ENCODE measurements at regions not wholly inside any gene's neighbourhood (a gene's known extent, or its start where the extent isn't known, plus 50 kb on each side); places are given as distances from the start of the nearest gene placed in this dataset.
"Not testable (repeated sequence)": the region's sequence is repeated elsewhere in the genome, so short reads cannot be mapped to it uniquely, and the experiment has no call there.

DNA sequence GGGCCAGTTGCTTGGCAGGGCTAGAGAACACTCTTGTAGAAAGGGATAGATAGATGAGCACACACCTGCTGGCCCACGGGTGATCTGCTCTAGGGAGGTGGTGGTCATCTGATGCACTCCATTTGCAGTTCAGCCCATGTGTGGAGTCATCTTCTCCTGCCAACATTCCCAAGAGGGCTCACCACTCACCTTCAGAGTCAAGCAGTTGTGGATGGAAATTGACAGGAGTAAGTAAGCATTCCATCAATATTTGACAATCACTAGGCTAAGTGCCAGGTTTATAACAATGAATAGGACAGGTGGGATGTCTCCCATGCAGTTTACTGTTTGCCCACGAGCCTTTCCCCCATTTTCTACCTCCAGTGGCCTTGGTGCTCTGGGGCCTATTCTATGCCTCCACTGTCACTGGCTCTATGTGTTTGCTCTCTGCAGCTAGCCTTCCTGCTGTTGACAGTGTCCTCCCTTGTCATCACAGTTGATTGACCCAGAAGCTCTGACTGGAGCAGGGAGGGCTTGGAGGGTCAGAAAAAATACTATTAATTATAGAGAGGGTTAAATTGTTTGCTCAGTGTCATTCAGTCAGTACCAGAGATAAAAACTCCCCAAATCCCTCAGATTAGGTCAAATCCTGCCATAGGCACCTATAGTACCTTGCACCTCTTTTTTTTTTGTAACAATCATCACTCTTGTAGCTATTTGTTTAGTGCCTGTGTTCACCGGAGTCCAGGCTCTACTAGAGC lies 134.6 kb upstream of the PZP start:
- DNase-seq (ENCODE audit: low read depth in 3 of 3, low spot score in 2 of 3), result no peak

DNA sequence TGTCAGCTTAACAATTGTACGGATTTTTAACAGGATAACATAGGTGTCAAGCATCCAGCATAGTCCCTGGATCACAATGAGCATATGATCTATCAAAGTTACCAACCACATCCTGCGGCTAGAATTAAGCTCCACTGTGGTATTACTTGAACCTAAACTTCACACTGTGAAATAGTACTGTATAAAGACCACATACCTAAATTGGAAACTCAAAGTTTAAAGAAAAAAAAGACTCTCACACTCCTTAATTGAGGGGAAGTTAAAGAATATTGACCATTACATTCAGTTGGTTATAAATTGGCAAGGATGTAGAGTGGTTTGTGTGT lies 133.0 kb upstream of the PZP start:
- DNase-seq (ENCODE audit: low read depth in 3 of 3, low spot score in 2 of 3), result no peak

DNA sequence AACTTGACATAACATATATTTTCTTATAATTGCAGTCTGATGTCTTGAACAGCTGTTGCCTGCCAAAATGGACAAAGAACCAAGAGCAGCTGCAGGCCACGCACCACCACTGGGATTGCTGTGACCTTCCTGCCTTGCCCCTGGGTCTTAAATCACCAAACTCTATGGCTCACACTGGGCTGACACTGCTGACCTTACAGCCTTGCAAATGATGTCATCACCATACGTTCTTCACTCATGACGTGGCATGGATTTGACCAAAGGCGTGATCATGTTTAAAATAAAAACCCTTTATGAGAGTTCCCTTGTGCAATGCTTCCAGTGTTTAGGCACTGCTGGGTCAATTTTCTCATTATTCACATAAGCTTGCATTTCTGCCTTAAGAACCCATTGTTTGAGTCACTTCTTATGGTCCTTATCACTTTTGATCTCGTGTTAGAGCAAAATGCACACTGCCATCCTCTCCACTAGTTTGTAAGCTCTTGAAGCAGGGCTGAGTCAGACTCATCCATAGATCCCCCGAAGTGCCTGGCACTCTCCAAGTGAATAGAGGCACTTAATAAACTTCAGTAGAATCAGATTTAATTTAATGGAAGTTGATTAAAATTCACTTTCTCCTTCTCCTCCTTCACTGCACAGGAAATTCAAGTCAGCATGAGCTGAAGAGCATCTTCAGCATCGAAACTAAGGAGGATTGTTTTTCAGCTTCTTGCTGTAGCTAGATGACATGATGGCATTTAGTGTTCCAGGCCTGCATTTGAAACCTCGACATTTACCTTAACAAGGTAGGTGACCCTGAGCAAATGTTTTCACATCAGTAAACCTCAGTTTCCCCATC lies 132.4 kb upstream of the PZP start:
- peak in 2 of 3 donors; percentile 49 to 60 for DNase-seq (ENCODE audit: low read depth in 3 of 3, low spot score in 2 of 3)

DNA sequence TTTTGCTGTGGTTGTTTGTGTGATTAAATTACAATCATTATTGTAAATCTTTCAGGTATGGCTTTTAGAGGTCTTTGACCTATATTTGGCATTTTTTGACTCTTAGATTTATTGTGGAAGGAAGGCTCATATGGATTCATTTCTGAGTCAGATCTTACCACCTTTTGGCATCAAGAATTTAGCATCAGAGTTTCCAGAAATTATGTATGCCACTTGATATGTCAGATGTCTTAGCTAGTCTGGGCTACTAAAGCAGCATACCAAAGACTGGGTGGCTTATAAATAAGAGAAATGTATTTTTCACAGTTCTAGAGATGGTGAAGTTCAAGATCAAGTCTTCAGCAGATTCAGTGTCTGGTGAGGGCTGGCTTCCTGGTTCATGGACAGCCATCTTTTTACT lies 129.5 kb upstream of the PZP start:
- no peak for DNase-seq (ENCODE audit: low read depth in 3 of 3, low spot score in 2 of 3)

DNA sequence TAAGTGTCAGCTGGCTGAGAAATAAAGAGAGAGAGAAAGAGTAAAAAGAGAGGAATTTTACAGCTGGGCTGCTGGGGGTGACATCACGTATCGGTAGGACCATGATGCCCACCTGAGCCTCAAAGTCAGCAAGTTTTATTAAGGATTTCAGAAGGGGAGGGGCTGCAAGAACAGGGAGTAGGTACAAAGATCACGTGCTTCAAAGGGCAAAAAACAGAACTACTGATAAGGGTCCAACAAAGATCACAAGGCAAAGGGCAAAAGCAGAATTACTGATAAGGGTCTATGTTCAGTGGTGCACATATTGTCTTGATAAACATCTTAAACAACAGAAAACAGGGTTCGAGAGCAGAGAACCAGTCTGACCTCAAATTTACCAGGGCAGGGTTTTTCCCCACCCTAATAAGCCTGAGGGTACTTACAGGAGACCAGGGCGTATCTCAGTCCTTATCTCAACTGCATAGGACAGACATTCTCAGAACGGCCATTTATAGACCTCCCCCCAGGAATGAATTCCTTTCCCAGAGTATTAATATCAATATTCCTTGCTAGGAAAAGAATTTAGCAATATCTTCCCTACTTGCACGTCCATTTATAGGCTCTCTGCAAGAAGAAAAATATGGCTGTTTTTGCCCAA lies 128.3 kb upstream of the PZP start:
- not testable (repeated sequence) for DNase-seq (ENCODE audit: low read depth in 3 of 3, low spot score in 2 of 3)

DNA sequence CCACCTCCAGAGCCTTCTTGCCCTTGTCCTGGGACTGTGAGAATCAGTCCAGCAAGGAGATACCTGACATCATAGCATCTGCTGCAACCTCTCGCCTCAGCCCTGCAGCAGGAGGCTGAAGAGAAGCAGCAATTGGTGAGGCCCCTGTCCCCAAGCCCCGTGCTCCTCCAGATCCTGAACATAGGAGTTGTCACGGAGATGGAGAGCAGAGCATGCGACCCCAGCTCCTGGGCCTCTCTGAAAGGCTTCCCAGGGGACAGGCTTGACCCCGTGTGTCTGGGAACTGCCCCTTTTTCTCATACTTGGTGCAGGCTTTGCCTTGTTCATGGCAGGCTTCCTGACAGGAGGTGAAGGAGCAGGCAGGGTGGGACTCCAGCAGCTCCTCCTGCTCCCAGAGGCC lies 127.7 kb upstream of the PZP start:
- no peak for DNase-seq (ENCODE audit: low read depth in 3 of 3, low spot score in 2 of 3)

DNA sequence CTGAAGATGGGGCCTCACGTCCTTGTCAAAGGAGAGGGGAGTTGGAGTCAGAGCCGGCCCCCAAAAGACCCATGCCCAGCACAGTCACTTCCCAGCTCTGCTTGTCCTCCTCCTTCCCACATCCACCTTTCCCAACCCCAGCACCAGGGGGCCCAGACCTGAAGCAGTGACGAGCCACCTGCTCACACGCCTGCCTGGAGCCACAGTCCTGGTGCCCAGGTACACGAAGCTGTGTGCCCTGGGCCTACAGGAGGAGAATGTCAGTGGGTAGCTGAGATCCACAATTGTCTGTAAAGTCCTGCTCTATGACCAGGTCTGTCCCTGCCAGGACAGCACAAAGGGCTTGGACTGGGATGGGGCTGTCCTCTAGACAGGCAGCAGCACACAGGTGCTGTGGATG lies 126.8 kb upstream of the PZP start:
- no peak for DNase-seq (ENCODE audit: low read depth in 3 of 3, low spot score in 2 of 3)

DNA sequence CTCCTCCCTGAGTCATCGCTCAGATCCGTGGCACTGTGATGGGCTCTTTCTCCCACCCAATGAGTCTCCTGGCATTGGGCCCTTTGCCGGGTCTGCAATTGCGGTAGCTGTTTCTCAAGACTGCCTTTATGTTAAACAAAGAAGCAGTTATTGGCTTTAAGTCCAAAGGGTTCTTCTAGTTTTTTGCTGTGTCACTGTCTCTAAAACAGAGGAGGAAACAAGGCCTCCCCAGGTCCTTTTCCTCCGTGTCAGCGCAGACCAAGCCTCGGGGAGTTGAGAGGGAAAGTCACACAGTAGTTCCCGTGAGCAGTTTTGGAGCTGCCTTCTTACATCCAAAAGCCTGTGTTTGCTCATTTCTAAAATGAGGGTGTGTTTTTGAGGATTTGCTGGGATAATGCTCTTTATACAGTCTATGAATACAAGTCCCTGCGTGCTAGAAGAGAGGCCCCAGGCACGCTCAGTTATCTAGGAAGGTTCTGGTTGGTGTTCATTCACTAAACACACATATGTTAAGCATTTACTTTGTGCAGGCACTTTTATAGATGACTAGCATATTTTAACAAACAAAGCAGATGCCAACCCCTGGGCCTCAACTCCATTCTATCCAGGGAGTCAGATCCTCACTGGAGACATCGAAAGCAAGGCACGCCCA lies 126.0 kb upstream of the PZP start:
- no peak for DNase-seq (ENCODE audit: low read depth in 3 of 3, low spot score in 2 of 3)

DNA sequence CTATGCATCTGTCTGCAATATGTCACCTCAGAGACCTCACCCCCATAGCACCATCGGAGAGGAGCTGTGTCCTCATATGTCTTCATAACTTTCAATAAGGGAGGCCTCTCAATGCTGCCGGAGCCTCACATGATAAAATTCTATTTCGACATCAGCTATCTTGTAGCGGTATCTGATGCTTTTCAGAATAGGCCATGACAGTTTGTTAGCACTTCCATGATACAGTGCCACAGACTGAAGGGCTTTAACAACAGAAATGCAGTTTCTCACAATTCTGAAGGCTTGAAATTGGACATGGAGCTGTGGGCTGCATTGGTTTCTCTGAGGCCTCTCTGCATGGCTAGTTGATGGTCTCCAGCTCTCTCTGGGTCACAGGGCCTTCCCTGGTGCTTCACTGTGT lies 125.0 kb upstream of the PZP start:
- no peak for DNase-seq (ENCODE audit: low read depth in 3 of 3, low spot score in 2 of 3)

DNA sequence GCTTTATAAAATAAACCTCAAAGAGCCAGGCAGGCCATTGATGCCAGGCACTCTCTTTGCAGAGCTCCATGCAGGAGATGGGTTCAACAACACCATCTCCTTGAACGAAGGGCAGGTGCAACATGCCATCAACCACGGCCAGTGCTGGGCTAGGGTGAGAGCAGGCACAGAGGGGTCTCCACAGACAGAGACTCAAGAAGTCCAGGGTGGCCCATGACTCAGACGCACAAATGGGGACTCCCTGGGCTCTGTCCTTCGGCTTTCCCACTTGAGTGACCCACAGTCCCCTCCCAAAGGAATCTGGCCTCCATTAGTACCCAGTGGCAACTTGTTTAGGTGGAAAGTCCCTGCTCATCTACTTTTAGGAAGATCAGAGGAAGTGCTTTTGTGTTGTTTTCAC lies 124.4 kb upstream of the PZP start:
- no peak for DNase-seq (ENCODE audit: low read depth in 3 of 3, low spot score in 2 of 3)

DNA sequence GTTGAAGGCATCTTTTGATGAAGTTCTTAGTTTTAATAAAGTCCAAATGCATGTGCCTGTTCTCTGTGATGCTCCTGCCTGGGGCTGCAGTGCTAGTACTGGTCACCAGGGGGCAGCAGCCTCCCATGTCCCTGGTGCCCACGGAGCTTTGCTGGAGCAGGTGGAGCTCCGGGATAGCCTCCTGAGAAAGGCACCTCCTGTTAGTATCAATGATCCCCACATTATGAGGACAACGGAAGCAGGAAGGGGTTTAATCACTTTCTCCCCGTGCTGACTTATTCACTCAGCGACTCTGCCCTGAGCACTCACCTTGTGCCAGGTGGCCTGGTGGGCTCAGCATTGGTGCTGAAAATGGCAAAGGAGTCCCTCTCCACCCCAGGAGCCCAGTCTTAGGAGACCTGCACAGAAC lies 123.0 kb upstream of the PZP start:
- DNase-seq (ENCODE audit: low read depth in 3 of 3, low spot score in 2 of 3), result peak in 2 of 3 donors; percentile 29 to 38

DNA sequence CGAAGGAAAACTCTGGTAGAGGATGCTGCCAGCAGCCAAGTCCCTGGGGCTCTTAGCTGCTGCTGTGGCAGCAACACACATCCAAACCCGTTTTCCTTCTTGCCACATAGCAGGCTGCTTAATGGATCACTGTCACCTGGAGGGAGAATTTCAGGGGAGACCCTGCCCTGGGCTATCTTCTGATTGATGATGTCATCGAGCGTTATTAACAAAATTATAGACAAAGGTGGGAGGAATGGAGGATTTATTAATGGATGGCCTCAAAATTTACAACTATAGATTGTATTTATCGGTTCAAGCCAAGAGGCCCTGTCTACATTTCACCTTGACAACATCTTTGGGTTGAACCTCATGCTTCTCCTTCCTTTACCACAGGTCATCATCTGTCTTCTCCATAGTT lies 120.8 kb upstream of the PZP start:
- no peak for DNase-seq (ENCODE audit: low read depth in 3 of 3, low spot score in 2 of 3)

DNA sequence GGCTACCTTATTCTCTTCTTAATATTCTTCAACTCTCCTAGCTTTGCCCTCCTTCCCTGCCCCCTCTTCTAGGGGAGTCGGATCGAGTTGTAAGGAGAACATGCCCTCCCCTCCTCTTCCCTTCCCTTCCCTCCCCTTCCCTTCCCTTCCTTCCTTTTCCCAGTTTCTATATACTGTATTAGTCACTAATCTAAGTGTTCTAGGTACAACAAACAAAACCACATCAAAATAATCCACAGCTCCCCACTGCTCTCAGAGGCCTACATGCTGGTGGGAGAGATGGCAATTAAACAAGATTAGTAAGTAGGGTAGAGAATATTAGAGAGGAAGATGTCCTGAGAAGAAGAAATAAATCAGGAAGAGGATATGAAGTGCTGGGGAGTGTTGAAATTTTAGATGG lies 119.9 kb upstream of the PZP start:
- no peak for DNase-seq (ENCODE audit: low read depth in 3 of 3, low spot score in 2 of 3)

DNA sequence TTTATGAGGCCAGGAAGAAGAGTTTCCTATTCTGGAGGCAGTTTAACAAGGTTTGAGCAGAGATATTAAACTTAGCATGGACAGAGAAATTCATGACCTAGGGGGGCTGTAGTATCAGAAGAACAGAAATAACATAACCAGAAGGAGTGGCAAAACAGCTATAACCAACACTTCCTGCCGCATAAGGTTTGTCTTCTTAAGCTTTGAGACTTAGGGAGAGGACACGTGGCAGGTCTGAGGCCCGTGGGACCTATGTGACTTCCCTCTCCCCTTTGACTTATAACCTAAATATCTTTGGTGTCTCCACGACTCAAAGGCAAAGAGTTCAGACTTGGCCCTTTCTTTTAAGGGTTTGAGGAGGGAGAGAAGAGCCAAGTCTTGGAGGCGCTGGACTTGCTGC lies 119.1 kb upstream of the PZP start:
- DNase-seq (ENCODE audit: low read depth in 3 of 3, low spot score in 2 of 3), result no peak

DNA sequence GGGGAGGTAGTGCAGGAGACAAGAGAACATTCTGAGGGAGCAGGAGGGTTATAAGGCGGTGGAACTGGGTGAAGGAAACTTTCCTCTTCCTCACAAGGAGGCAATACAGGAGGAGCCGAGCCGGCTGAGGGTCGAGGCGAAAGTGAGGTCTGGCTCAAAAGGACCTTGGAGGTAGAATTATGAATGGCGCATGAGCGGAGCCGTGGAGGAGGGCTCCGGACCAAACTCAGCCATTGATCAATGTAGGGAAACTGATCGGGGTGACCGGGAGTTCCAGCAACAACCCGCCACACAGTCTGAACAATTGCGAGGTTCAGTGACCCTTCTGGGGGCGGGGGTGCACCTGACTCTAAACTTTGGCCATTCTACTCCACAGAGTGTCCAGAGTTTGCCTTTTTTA lies 118.7 kb upstream of the PZP start:
- DNase-seq (ENCODE audit: low read depth in 3 of 3, low spot score in 2 of 3), result not testable (repeated sequence)

DNA sequence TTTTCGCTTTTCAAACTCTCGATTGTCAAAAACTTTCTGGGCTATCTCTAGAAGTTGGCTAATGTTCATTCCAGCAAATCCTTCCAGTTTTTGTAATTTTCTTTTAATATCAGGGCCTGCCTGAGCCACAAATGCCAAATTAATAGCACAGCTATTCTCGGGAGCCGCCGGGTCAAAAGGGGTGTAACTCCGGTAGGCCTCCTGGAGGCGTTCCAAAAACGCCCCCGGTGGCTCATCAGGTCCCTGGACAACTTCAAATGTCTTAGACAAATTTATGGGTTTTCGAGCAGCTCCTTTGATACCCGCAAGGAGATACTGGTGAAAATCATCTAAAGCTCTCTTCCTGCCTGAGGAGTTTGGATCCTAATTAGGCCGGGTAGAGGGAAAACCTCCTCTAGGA lies 117.9 kb upstream of the PZP start:
- DNase-seq (ENCODE audit: low read depth in 3 of 3, low spot score in 2 of 3), result no peak

DNA sequence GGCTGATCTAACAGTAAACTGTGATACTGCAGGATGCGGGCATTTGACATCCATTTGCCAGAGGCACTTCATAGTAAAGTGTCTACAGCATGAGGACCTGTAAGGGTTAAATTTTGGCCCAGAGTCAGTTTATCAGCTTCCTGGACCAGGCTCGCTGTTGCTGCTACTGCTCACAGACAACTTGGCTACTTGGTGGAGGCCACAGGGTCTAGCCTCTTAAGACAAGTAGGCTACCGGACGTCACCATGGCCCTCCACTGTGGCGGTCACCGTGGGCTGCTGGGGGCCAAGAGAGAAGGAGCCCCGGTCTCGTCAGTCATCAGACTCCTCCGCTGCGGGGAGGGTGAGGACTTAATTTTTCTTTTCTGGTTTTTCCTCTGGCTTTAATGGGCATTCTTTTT lies 117.3 kb upstream of the PZP start:
- no peak for DNase-seq (ENCODE audit: low read depth in 3 of 3, low spot score in 2 of 3)

DNA sequence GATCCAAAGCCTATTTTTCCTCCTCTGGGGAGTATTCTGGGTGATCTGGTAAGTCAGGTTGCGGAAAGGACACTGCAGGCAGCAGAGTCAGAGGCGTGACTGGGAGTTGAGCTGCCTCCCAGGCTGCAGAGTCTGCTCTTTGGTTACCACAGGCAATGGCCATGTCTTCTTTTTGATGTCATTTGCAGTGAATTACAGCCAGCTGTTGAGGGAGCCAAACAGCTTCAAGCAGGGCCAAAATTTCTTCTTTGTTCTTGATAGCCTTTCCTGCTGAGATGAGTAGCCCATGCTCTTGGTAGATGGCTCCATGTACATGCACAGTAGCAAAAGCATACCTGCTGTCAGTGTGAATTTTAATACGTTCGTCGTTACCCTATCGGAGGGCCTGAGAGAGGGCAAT lies 116.6 kb upstream of the PZP start:
- DNase-seq (ENCODE audit: low read depth in 3 of 3, low spot score in 2 of 3), result no peak

DNA sequence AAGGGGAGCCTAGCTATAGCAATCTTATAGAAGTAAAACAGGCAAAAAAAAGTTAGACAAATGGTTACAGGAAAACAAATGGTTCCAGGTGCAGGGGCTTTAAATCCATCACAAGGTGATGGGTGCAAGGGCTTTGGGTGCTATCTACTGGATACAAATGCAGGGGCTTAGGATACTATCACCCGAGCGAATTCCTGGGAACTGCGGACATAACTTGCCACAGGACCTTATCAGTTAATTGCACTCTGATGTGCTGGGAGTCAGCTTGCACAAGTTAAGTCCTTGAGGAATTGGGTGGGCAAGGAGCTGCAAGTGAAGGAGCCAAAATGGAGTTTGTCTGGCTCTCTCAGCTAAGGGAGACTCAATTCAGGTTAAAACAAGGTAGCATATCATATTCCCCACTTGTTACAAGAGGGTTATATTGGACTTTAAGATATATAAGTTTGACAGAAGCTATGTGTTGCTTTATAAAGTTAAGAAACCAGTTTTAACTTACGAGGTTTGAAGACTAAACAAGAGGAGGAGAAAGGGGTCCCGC lies 115.0 kb upstream of the PZP start:
- no peak for DNase-seq (ENCODE audit: low read depth in 3 of 3, low spot score in 2 of 3)

DNA sequence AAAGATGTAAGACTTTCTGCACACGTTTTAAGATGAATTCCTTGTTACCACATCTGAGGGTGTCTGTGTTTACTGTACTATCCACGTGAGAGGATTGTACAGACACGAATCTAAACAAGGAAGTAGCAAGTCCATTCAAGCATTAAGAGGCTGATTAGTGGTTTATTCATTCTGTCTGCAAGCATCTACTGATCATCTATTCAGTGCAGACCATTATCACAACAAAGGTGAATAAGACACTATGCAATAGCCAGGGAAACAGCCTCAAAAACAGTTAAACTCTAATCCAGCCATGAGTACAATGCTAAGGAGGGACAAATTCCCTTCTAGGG lies 111.6 kb upstream of the PZP start:
- no peak for DNase-seq (ENCODE audit: low read depth in 3 of 3, low spot score in 2 of 3)

All from right renal cortex interstitium (tissue), 3 donors.